Liver (tissue), 7 donors: ENCODE measurements at regions not wholly inside any gene's neighbourhood (a gene's known extent, or its start where the extent isn't known, plus 50 kb on each side); places are given as distances from the start of the nearest gene placed in this dataset.

Experiments used
- DNase-seq: peaks from one replicate; pipeline ENCODE4 v3.0.0-alpha.2; 2017; ENCODE audit warnings: low spot score
- H3K27ac ChIP-seq, 2 donors: one replicate each; pipeline ENCODE4 v1.7.0; 2013; ENCODE audit warnings: inconsistent platforms in 2 of 2, low read length in 2 of 2, control low read depth in 1 of 2, low read depth in 1 of 2, mild to moderate bottlenecking in 1 of 2
- H3K27me3 ChIP-seq, 4 donors: one replicate each; pipeline versions ENCODE4 v1.6.1 to v1.7.0; 2013; ENCODE audit warnings: low read length in 3 of 4, inconsistent platforms in 1 of 4, mild to moderate bottlenecking in 1 of 4, moderate library complexity in 1 of 4; ENCODE audit not compliant: control insufficient read depth in 4 of 4, insufficient read depth in 4 of 4
- H3K36me3 ChIP-seq, 4 donors: one replicate each; pipeline versions ENCODE4 v1.6.1 to v1.7.0; 2013; ENCODE audit warnings: low read length in 3 of 4, mild to moderate bottlenecking in 3 of 4, low read depth in 1 of 4, moderate library complexity in 1 of 4; ENCODE audit not compliant: control insufficient read depth in 4 of 4, insufficient read depth in 3 of 4
- H3K4me1 ChIP-seq, 4 donors: one replicate each; pipeline versions ENCODE4 v1.6.1 to v1.7.0; 2013; ENCODE audit warnings: low read length in 3 of 4, mild to moderate bottlenecking in 3 of 4, moderate library complexity in 1 of 4; ENCODE audit not compliant: control insufficient read depth in 4 of 4, insufficient read depth in 4 of 4
- H3K4me3 ChIP-seq, 3 donors: one replicate each; pipeline versions ENCODE4 v1.6.1 to v1.7.0; 2013; ENCODE audit warnings: low read length in 3 of 3, control low read depth in 1 of 3, low read depth in 1 of 3, mild to moderate bottlenecking in 1 of 3
- H3K9ac ChIP-seq, 2 donors: one replicate each; pipeline ENCODE4 v1.7.0; 2013; ENCODE audit warnings: low read length in 2 of 2, mild to moderate bottlenecking in 2 of 2, moderate library complexity in 2 of 2, control low read depth in 1 of 2, low read depth in 1 of 2
- H3K9me3 ChIP-seq, 4 donors: one replicate each; pipeline versions ENCODE4 v1.6.1 to v1.7.0; 2013; ENCODE audit warnings: low read length in 3 of 4; ENCODE audit not compliant: control insufficient read depth in 4 of 4
- ATF3 ChIP-seq: IDR thresholded peaks from 2 replicates; pipeline ENCODE4 v1.6.1; 2016; ENCODE audit warnings: antibody characterized with exemption
- EGR1 ChIP-seq, 2 donors: IDR thresholded peaks; 2 replicates each; pipeline ENCODE4 v1.6.1; 2016 to 2018; ENCODE audit warnings: antibody characterized with exemption in 2 of 2, low read depth in 2 of 2
- FOXA1 ChIP-seq: IDR thresholded peaks from 2 replicates; pipeline ENCODE4 v1.6.1; 2016; ENCODE audit warnings: antibody characterized with exemption
- FOXA2 ChIP-seq: IDR thresholded peaks from 2 replicates; pipeline ENCODE4 v1.6.1; 2016; ENCODE audit warnings: antibody characterized with exemption
- GABPA ChIP-seq, 2 donors: IDR thresholded peaks in 1 of 2; conservative IDR thresholded peaks in 1 of 2; 2 replicates each; pipeline ENCODE4 v1.6.1; 2016; ENCODE audit warnings: antibody characterized with exemption in 2 of 2, mild to moderate bottlenecking in 1 of 2, moderate library complexity in 1 of 2
- HNF4A ChIP-seq, 2 donors: conservative IDR thresholded peaks; 2 replicates each; pipeline ENCODE4 v1.6.1; 2016; ENCODE audit warnings: antibody characterized with exemption in 2 of 2, mild to moderate bottlenecking in 2 of 2
- JUND ChIP-seq, 2 donors: IDR thresholded peaks; 2 replicates each; pipeline ENCODE4 v1.6.1; 2016; ENCODE audit warnings: antibody characterized with exemption in 2 of 2
- NR2F2 ChIP-seq: IDR thresholded peaks from 2 replicates; pipeline ENCODE4 v1.6.1; 2016; ENCODE audit warnings: antibody characterized with exemption
- RAD21 ChIP-seq, 2 donors: IDR thresholded peaks; 2 replicates each; pipeline ENCODE4 v1.6.1; 2016; ENCODE audit warnings: antibody characterized with exemption in 2 of 2, mild to moderate bottlenecking in 2 of 2
- RXRA ChIP-seq, 2 donors: IDR thresholded peaks; 2 replicates each; pipeline ENCODE4 v1.6.1; 2017 to 2018; ENCODE audit warnings: antibody characterized with exemption in 2 of 2, mild to moderate bottlenecking in 1 of 2
- SP1 ChIP-seq: IDR thresholded peaks from 2 replicates; pipeline ENCODE4 v1.6.1; 2018; ENCODE audit warnings: antibody characterized with exemption, mild to moderate bottlenecking
- TAF1 ChIP-seq: conservative IDR thresholded peaks from 2 replicates; pipeline ENCODE4 v1.6.1; 2016; ENCODE audit warnings: antibody characterized with exemption, mild to moderate bottlenecking
- WGBS: extraction: QIAGEN DNeasy Blood & Tissue Kit; methylation state at CpG from one replicate; pipeline ENCODE4 v1.1.7; 2013; 5-methylcytosine and 5-hydroxymethylcytosine counted together
- TF ChIP-seq, protein P1 (sequence below): IDR thresholded peaks from 2 replicates; pipeline ENCODE4 v1.6.1; 2016; ENCODE audit warnings: antibody characterized with exemption, mild to moderate bottlenecking
- TF ChIP-seq, protein P2 (sequence below): IDR thresholded peaks from 2 replicates; pipeline ENCODE4 v1.6.1; 2016; ENCODE audit warnings: antibody characterized with exemption
- TF ChIP-seq, protein P3 (sequence below): IDR thresholded peaks from 2 replicates; pipeline ENCODE4 v1.6.1; 2016; ENCODE audit warnings: antibody characterized with exemption
- donor health status: healthy.
- donor health status: healthy.
- donor health status: healthy.
- donor health status: healthy.

GRCh38 chr16:26727848-26728247 lies 338.9 kb upstream of the C16orf82 start:
- 58% methylated on average over 9 of the region's 9 CpGs for WGBS
- H3K27me3 ChIP-seq: no peaks in the 10 kb centered on the region
- no peaks in the 10 kb centered on the region for H3K36me3 ChIP-seq
- no peak overlapping the region for H3K27ac ChIP-seq
- H3K9me3 ChIP-seq: no peaks in the 10 kb centered on the region
- H3K4me1 ChIP-seq: no peaks in the 10 kb centered on the region
- DNase-seq: no peak
- TF ChIP-seq, protein P1, sequence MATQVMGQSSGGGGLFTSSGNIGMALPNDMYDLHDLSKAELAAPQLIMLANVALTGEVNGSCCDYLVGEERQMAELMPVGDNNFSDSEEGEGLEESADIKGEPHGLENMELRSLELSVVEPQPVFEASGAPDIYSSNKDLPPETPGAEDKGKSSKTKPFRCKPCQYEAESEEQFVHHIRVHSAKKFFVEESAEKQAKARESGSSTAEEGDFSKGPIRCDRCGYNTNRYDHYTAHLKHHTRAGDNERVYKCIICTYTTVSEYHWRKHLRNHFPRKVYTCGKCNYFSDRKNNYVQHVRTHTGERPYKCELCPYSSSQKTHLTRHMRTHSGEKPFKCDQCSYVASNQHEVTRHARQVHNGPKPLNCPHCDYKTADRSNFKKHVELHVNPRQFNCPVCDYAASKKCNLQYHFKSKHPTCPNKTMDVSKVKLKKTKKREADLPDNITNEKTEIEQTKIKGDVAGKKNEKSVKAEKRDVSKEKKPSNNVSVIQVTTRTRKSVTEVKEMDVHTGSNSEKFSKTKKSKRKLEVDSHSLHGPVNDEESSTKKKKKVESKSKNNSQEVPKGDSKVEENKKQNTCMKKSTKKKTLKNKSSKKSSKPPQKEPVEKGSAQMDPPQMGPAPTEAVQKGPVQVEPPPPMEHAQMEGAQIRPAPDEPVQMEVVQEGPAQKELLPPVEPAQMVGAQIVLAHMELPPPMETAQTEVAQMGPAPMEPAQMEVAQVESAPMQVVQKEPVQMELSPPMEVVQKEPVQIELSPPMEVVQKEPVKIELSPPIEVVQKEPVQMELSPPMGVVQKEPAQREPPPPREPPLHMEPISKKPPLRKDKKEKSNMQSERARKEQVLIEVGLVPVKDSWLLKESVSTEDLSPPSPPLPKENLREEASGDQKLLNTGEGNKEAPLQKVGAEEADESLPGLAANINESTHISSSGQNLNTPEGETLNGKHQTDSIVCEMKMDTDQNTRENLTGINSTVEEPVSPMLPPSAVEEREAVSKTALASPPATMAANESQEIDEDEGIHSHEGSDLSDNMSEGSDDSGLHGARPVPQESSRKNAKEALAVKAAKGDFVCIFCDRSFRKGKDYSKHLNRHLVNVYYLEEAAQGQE: no peak
- no peak for TF ChIP-seq TAF1
- no peak for TF ChIP-seq ATF3
- TF ChIP-seq JUND (IDR thresholded peaks at IDR 0.05): no peak
- TF ChIP-seq, protein P2, sequence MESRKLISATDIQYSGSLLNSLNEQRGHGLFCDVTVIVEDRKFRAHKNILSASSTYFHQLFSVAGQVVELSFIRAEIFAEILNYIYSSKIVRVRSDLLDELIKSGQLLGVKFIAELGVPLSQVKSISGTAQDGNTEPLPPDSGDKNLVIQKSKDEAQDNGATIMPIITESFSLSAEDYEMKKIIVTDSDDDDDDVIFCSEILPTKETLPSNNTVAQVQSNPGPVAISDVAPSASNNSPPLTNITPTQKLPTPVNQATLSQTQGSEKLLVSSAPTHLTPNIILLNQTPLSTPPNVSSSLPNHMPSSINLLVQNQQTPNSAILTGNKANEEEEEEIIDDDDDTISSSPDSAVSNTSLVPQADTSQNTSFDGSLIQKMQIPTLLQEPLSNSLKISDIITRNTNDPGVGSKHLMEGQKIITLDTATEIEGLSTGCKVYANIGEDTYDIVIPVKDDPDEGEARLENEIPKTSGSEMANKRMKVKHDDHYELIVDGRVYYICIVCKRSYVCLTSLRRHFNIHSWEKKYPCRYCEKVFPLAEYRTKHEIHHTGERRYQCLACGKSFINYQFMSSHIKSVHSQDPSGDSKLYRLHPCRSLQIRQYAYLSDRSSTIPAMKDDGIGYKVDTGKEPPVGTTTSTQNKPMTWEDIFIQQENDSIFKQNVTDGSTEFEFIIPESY: no peak
- TF ChIP-seq HNF4A (conservative IDR thresholded peaks at IDR 0.05): no peak
- no peak for TF ChIP-seq NR2F2
- TF ChIP-seq, protein P3, sequence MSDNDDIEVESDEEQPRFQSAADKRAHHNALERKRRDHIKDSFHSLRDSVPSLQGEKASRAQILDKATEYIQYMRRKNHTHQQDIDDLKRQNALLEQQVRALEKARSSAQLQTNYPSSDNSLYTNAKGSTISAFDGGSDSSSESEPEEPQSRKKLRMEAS: no peak
- TF ChIP-seq EGR1 (IDR thresholded peaks at IDR 0.05; ENCODE audit: low read depth in 2 of 2): no peak
- no peak for TF ChIP-seq GABPA (IDR thresholded peaks at IDR 0.05 in 1 of 2, conservative IDR thresholded peaks at IDR 0.05 in 1 of 2)
- TF ChIP-seq SP1: no peak
- no peak for TF ChIP-seq RXRA (IDR thresholded peaks at IDR 0.05)
- TF ChIP-seq RAD21 (IDR thresholded peaks at IDR 0.05): no peak
- TF ChIP-seq FOXA2: no peak
- no peak for TF ChIP-seq FOXA1
- no peak overlapping the region for H3K4me3 ChIP-seq
- no peak overlapping the region for H3K9ac ChIP-seq

DNA sequence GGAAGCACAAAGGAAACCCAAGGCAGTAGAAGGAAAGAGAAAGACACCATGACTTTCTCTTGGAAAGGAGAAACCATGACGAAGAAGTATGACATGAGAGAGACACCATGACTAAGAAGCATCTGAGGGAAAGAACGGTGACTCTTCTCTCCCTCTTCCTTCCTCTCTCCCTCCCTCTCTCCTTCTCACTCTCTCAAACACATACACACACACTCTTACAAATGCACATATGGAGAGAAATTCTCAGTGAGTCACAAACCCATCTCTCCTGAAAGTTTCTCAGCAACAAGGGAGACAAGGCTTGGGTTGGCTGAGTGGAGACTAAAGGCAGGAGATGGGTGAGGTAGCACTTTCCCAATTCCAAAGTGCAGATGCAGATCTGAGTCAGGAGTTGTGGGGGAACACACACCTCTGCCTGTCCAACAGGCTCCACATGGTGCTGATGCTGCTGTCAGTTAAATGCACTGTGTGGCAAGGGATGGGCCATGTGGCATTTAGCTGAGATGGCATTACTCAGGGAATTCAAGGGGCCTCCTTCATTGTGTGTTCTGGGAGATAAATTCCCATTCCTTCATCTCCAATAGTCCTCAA lies 336.7 kb upstream of the C16orf82 start:
- H3K4me1 ChIP-seq: no peaks in the 10 kb centered on the region
- H3K27ac ChIP-seq: no peak overlapping the region
- no peaks in the 10 kb centered on the region for H3K9me3 ChIP-seq
- 70% methylated on average over 2 of the region's 2 CpGs for WGBS
- no peaks in the 10 kb centered on the region for H3K27me3 ChIP-seq
- H3K4me3 ChIP-seq: no peak overlapping the region
- H3K9ac ChIP-seq: no peak overlapping the region
- DNase-seq: no peak
- TF ChIP-seq, protein P1: no peak
- H3K36me3 ChIP-seq: no peaks in the 10 kb centered on the region
